GM18520 (cell line): ENCODE measurements at regions not wholly inside any gene's neighbourhood (a gene's known extent, or its start where the extent isn't known, plus 50 kb on each side); places are given as distances from the start of the nearest gene placed in this dataset.

Experiments used
- ATAC-seq: cut with Tn5 transposase; IDR thresholded peaks from one replicate; pipeline ENCODE4 v1.9.1; 2021; ENCODE audit not compliant: unreplicated experiment

- no peak for ATAC-seq
Measured at GRCh38 chr5:58403822-58404433, 56.0 kb downstream of the PLK2 start.

DNA sequence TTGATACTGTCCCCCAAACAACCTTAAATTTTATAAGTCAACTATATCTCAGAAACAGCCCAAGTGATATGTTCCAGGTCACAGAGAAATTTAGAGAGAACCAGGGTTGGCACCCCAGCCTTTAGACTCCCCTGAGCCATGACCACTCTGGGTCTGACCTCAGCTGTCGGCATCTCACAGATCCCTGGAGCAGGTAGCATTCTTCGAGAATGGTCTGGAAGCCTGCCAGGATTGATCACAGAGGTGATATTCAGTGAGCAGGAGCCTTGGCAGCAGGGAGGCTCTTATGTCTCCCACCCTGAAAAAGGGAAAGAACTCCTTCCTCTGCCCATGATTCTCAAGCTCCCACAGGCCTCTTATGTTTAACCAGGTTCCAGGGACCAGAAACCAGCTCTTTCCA is 58.2 kb downstream of the PLK2 start:
- no peak for ATAC-seq

GRCh38 chr5:58400737-58401136 is 59.1 kb downstream of the PLK2 start:
- ATAC-seq, result no peak

DNA sequence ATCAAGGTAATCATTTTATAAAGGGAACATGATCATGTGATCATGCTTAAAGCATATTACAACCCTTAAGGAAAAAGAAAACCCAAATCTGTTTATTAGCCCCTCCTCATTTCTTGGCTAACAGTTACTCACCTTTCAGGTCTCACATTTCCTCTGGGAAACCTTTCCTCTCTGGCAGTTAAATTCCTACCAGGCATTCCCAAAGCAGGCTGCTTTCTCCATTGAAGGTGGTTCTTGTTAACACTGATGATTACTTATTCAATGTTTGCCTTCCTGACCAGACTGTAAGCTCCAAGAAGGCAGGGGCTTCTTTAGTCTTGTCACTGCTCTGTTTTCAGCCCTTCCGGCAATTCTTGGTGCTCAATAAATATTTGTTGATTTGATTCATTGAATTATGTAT is 59.9 kb downstream of the PLK2 start:
- ATAC-seq, result no peak

DNA sequence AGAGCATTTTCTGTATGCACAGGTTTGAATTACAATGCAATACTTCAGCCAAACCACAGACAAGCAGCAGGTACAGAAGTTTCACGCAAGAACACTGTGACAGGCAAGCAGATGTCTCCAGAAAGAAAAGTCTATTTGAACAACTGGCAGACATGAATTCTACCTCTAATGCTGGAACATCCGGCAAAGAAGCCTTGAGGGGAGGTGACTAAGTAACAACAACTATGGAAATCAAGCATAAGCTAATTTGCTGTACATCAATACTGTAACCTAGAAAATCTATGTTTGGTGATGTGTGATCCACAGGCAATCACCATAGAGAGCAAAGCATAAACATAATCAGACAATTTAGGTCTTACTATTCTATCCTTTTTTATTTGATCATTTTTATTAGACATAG is 65.5 kb downstream of the PLK2 start:
- no peak for ATAC-seq

- no peak for ATAC-seq
Measured at GRCh38 chr5:58393716-58394115, 66.2 kb downstream of the PLK2 start.

- no peak for ATAC-seq
Measured at GRCh38 chr5:58392496-58392895, 67.4 kb downstream of the PLK2 start.

- ATAC-seq, result no peak
Measured at GRCh38 chr5:58383448-58383847, 76.4 kb downstream of the PLK2 start.

- ATAC-seq, result no peak
Measured at GRCh38 chr5:58382131-58382534, 77.8 kb downstream of the PLK2 start.

GRCh38 chr5:58381566-58381965 is 78.3 kb downstream of the PLK2 start:
- ATAC-seq, result no peak

DNA sequence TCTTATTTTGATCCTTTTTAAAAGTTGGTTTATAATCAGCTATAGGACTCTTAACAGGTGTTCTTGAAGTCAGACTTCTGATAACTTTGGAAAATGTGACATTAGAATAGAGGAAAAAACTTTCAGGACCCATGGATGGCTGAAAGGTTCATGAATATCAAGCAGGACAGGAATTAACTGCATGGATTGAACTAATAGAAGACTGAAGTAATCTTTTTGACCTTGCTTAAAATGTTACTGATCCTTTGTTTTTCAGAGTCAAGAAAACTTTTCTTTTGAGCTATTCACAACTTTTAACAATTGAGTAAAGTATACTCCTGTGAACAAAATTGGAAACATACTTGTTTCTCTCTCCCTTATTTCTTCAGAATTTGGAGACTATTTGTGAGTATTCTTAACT is 79.2 kb downstream of the PLK2 start:
- ATAC-seq, result no peak

DNA sequence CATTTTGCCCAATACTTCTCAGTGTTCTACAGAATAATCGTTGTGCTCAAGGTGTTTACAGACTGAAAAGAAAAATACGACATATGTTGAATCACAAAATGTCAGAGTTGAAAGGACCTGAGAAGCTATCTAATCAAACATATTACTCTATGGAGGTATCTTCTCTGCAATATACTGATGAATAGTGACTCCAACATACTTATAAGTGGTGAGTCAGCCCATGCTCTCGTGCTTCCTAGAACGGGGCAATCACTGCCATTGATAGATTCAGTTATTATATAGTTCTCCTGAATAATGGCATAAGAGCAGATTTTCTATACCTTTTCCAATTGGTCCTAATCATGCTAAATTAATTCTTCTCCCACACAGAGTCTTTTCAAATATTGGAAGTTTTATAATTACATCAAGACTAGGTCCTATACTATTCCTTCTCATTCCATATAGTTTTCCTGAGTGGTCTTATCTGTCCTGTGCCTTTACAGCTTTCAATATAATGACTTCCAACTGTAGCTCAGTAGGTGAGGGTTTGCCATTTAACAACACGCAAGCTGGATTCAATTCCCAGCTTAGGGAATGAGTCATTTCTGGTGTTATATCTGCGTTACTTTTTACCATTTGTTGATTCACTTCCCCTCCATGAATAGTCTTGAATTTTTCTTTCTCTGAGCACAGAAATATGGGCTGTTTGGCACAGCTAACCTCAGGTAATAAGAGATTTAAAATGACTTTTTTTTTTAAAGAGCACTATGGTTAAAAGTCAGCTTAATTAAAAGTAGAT is 81.1 kb downstream of the PLK2 start:
- ATAC-seq, result no peak

- ATAC-seq, result no peak
Measured at GRCh38 chr5:58370606-58371005, 89.3 kb downstream of the PLK2 start.

GRCh38 chr5:58369513-58370190 is 90.2 kb downstream of the PLK2 start:
- no peak for ATAC-seq

- no peak for ATAC-seq
Measured at GRCh38 chr5:58366461-58366860, 93.4 kb downstream of the PLK2 start.

- no peak for ATAC-seq
Measured at GRCh38 chr5:58365791-58366190, 94.1 kb downstream of the PLK2 start.

DNA sequence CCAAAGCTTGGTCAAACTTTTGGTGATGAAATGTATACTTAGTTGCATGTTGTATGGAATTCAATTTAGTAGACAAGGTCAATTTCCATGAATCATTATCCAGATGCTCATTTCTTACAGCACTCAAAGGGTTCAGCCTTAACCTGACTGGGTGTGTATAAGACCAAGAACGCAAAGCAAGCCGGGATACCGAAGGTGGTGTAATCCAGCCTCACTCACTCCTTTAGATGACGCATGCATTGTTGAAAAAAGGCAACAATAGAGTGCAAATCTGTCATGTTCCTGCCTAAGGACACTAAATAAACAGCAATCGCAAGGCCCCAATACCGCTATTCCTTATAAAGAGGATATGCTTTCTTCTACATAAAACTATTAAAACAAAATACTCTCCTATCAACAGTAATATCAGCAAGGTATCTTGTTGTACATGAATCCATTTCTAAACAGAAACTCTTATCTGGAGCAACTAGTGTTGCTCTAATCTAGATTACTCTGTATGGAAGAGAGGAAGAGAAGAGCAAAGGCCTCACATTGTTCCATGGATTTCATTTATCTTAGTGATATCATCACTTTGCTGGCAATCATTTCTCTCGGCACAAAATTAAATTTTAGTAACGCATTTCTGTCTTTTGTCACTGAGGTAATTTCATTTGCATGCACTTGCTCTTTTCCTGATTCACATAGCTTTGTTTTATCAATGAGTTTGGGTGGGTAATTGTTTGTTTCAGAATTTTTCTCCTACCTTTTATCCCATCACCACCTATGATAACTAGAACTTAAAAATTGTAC is 96.2 kb downstream of the PLK2 start:
- no peak for ATAC-seq

DNA sequence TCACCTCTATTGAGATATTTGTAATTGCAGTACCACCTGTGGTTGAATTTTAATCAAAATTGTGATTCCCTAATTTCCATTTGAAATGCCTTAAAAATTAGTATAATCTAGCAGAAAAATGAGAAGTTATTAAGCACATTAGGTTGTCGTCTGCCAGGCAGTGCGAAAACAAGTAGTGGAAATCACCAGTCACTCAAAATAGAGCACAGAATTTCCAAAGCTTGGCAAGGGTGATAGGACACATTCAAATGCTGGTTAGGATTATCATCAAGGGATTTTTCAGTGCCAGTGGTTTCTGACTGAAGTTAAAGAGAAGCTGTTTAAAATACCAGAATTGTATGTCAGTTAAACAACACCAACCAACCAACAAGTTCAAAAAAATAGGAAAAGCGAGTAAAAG is 97.8 kb downstream of the PLK2 start:
- no peak for ATAC-seq

- no peak for ATAC-seq
Measured at GRCh38 chr5:58360794-58361193, 99.1 kb downstream of the PLK2 start.

GRCh38 chr5:58359981-58360380 is 99.9 kb downstream of the PLK2 start:
- no peak for ATAC-seq

GRCh38 chr5:58358501-58359178 is 101.2 kb downstream of the PLK2 start:
- ATAC-seq, result no peak
